SK-N-MC (cell line): ENCODE measurements at regions not wholly inside any gene's neighbourhood (a gene's known extent, or its start where the extent isn't known, plus 50 kb on each side); places are given as distances from the start of the nearest gene placed in this dataset.

Source experiments
- EZH2 ChIP-seq: fragments of 200-600 bp; sonication (generic); IDR thresholded peaks from one replicate; pipeline ENCODE4 v1.6.1; 2017; ENCODE audit warnings: antibody characterized with exemption
- POLR2AphosphoS5 ChIP-seq: IDR thresholded peaks from 2 replicates; pipeline ENCODE4 v1.6.1; 2012; ENCODE audit warnings: mild to moderate bottlenecking, low read depth, low read length, borderline replicate concordance

DNA sequence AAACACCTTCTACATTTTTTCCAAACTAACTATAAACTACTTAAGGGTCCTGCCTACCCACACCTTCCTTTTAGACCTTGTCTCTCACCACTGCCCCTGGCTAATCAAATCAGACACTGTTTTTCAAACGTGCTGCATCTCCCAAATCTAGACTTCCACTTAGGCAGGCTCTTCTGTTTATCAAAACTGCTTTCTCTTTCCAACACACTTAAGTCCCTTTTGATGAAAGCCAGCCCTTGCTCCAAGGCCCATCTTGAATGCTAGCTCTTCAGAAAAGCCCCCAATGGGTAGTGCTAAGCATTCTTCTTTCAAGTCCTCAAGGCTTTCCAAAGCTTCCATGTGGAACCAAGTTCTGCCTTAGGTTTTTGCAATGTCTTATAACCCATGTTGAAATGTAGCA is 888.3 kb downstream of the TUSC7 start:
- TF ChIP-seq EZH2 (no peak), POLR2AphosphoS5 (no peak)
